ENCODE measurements at regions not wholly inside any gene's neighbourhood (a gene's known extent, or its start where the extent isn't known, plus 50 kb on each side); places are given as distances from the start of the nearest gene placed in this dataset.
"Not testable (repeated sequence)": the region's sequence is repeated elsewhere in the genome, so short reads cannot be mapped to it uniquely, and the experiment has no call there.

DNA sequence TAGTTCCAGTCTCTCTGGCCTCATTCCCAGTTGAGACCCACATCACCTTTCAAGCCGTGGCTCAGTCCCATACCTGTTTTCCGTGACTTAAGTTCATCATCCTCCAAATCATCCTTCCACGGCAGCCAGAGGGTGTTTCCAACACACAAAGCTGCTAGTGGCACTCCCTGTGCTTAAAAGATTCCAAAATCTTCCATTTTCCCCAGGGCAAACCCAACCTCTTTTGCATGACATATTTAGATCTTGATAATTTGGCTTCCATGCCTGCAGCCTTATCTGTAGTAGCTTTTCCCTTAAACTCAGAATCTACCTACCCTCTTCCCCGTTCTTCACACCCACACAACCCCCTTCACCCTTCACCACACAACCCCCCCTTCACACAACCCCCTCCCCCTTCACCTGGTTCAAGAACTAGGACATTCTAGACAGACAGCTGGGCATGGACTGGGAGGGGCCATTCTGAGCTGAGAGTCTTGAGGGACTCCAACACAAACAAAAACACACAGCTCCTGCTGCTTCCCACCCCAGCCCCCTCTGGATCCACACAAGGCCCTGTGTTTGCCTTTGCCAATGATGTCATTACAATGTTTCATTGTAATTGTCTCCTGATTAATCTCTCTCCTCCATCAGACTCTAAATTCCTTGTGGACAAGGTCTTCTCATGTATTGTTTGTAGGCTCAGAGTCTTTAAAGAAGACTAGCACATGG is 268.2 kb downstream of the SH3GL2 start:
- FAIRE-seq = no peak

DNA sequence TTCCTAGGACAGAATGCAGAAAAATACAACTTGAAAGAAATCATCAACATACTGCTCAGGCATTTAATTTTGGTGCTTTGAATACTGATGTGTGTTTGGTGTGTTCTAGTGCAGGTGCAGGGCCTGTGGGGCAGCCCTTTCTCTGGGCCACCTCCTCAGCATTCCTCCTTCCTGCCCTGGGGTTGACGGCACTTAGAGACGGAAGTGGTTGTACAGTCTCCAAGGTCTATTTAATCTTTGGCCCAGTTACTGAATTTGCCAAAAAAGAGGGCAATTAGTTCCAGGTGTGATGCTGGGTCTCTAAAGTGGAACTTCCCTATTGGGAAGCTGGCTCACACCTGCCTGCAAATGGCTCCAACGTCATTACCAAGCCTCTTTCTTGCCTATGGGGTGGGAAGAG is 269.0 kb downstream of the SH3GL2 start:
- FAIRE-seq = no peak

DNA sequence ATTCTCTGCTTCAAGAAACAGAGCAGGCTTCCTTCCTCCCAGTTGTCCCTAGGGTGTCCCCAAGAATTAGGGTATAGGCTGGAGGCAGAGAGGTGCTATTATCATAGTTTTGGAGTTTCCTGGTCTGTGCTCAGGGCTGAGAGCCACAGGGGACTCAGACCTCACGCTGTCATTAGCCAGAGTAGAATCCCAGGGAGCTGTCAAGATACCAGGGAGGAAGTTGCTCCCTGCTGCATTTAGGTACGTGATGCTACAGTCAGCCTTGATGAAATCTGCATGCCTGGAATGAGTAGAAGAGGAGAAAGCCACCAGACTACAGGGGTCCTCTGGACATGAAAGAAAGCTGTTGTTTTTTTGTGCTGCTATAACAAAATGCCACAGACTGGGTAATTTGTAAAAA is 273.2 kb downstream of the SH3GL2 start:
- FAIRE-seq = no peak

DNA sequence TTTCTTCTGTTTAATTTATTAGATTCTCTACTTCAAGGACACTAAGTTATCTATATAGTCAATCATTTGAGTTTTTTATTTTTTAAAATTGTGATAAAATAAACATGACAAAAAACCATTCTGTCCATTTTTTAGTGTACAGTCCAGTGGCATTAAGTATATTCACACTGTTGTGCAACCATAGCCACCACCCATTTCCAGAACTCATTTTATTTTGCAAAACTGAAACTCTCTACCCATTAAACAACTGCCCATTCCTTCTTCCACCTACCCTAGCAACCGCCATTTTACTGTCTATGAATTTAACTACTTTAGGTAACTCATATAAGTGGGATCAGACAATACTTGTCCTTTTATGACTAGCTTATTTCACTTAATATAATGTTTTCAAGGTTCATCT is 275.6 kb downstream of the SH3GL2 start:
- FAIRE-seq = no peak

DNA sequence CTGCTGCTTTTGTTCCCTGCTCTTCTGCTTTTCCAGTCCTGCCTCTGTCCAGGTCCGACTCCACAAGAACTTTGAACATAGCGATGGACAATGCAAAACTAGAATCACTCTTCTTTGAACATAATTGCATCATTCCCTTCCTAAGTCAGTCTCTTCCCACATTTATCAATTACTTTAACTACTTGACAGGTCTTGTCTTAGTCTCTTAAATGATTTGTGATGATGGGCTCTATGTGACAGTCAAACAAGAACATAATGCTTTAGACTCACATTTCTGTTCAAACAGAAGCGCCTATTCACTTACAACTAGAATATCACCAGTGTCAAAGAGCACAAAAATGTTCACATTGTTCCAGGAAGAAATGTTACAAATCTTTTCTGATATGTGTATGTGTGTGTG is 278.1 kb downstream of the SH3GL2 start:
- no peak for FAIRE-seq

DNA sequence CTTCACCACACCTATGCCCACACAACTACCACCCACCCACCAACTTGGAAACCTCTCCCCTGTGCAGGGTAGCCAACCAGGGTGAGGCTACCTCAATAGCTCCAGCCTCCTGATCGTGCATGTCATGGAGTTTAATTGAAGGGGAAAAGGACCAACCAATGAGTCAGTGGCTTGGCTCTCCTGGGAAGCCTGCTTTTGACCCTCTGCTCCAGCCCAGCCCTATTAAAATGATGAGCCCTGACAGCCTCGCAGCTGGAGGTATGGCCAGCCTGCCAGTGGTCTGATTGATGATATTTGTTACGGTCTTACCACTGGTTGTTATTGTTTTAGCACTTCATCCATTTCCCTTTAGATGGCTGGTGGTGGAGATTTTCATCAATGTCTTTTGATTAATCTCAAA is 280.4 kb downstream of the SH3GL2 start:
- no peak for FAIRE-seq

DNA sequence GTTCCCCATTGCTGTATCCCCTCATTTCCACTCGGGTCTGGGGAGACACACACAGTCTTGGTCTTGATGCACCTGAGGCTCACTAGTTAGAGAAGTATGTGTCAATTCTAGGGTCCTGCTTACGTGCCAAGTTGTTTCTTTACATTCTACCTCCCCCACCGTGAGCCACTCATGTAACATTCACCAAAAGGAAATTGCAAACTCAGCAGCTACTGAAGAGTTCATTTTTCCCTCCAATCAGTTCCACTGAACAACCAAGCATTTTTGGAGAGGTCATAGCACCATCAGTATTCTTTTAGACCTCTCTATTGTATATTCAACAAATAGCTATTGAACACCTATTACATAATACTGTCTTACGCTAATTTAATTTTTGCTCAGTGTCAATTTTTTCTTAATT is 281.1 kb downstream of the SH3GL2 start:
- FAIRE-seq = no peak

DNA sequence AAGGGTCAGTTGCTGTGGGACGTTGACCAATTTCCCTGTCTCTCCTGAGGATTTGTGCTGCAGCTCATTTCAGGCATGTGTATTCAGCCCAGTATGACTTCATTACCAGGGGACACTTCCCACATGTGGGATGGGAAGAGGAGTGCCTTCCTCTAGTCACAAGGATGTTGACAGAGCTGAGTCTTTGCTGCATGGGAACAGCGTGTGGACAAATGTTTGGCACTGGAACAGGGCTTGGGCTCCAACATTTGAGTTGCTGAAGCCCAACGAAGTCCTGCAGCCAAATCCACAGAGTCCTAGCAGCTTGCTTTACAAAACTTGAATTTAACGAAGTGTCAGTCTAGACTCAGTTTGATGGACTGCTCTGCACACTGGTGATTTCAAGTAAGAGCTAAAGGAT is 283.2 kb downstream of the SH3GL2 start:
- FAIRE-seq = no peak

DNA sequence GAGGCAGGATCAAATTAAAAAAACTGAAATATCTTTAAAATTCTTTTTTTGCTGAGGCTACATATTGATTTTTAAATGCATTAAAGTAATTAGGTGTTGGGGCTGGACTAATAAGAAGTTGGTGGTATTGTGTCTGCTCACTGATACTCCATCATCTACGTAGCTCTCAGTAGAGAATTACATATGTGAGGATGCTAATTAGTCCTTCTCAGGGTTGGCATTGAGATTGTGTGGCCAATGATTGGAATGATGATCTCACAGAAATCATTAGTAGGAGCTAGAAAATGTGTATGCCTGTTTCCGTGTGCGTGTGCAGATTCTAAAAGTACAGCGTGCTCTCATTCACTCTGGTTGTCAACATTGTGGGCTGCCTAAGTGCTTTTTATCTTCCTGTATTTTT is 283.8 kb downstream of the SH3GL2 start:
- no peak for FAIRE-seq

DNA sequence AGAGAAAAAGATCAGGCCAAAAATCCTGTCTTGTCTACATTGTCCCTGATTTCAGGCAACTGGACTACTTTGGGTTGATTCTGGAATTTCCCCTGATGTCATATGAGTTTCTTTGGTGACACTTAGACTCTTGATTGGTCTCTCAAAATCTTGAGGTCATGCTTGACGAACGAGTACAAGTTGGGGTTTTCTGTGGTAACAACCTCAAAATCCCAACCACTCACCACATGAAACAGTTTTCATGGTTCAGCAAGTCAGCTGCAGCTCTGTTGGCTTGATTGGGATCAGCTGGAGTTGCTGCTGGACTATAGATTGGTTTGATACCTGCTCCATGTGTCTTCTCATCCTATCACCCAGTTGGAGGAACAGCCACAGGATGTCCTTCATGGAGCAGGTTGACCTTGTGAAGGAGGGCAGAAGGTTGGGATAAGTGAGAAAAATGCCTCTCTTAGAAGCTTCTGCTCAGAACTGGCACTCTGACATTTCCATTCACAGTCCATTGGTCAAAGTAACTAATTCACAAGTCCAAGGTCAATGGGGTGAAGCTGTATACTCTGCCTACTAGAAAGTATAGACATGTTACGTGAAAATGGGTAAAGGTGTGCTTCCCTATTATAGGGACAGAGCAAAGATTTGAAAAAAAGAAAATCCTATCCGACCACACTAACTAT is 284.5 kb downstream of the SH3GL2 start:
- FAIRE-seq = no peak

DNA sequence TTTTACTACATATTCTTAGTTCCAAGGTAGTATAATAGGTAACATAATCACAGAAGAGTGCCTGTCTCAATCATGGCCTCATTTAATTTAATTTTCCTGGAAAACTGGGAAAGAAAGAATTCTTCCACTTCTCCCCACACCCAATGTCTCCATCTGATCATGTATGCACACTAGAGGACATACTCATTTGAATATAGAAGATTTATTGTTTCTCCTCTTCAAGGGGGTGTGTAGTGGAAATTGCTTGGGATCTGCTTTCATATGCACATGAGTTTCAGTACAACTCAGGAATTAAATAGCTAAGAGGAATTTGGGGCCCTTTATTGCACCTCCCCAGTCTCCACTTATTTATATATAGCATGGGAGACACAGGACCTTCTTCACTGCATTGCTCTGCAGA is 285.1 kb downstream of the SH3GL2 start:
- FAIRE-seq = no peak

DNA sequence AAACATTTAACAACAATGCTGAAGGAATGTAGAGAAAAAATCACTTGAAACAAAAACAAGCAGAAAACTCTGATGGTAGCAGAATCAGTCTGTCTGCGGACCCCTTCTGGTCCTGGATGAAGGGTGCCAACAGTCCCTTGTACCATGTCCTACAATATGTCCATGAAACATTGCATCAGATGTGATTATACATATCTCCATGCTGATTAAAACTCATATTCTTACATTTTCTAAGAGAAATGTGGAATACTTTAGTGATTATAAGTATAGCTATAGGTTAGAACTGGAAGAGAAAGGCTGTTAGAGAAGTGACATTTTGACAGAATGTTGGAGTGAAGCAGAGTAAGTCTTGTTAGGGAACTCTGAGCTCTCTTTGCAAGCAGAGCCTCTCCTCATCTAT is 286.1 kb downstream of the SH3GL2 start:
- no peak for FAIRE-seq

DNA sequence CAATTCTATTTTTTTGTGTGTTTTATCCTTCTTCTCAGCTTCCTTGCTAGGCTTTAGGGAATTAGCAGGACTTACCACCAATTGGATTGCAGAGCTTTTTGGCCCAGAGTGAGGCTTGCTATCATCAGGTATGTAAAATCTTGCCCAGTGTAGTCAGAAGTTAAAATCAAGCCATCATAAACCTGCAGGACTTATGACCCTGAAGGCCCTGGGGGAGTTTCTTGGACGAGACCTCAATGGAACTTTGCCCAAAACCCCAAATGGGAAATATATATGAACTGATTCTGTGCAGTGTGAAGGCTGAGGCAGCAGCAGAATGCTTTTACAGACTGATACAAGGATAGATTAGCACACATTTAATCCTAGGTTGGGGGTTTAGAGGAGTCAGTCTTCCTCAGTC is 287.0 kb downstream of the SH3GL2 start:
- FAIRE-seq = no peak

DNA sequence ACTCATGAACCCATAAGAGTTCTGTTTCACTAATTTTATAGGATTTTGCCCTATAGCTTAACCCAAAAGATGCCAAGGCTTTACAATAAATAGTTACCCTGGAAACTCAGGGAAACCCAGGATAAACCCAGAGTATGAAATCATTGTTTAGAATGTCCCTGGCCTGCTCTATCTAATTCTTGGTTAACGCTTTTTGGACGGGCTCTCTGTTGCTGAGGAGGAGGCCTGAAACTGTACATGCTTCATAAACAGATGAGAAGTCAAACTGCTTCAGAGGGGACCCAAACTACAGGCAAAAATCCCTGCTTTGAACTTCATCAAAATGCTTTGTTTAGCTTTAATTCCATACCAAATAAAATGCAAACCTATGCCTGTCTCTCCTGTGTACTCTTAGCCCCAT is 291.9 kb downstream of the SH3GL2 start:
- no peak for FAIRE-seq

DNA sequence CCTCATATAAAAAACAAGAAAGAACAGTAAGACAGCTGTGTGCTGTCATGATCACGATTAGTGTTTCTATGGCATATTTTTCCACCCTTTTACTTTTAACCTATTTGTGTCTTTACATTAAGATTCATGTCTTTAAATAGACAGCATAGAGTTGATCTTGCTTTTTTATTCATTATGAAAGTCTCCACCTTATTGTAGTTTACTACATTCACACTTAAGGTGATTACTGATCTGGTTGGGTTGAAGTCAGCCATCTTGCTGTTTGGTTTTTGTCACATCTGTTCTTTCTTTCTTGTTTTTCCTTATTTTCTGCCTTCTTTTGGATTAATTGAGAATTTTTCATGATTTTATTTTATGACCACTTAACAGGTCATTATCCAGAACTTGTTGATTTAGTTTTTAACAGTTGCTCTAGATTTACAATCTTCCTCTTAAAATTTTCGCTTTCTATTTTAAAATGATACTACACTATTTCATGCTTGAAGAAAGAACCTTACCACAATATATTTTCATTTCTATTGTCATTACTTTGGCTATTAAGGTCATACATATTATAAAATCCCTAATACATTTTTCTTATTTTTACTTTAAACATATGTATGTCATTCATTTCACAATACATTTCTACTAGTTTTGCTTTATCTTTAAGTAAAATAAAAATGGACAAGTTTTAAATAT is 292.5 kb downstream of the SH3GL2 start:
- FAIRE-seq = no peak

DNA sequence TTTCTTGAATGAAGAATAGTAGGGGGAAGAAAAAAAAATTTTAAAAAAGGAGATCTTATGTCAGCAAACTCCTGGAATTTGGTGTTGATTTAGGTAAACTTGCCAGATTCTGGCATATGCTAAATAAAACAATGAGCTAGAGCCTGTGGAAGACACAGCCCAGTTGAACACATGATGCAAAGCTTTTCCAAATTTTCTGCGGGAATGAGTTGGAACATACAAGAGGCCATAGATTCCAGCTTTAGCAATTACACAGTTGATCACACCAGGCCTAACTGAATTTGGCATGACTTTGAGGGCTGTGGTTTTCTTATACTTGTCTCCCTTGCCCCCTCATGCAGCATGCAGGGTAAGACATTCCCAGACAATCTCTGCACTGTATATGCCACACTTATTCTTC is 297.0 kb downstream of the SH3GL2 start:
- no peak for FAIRE-seq

DNA sequence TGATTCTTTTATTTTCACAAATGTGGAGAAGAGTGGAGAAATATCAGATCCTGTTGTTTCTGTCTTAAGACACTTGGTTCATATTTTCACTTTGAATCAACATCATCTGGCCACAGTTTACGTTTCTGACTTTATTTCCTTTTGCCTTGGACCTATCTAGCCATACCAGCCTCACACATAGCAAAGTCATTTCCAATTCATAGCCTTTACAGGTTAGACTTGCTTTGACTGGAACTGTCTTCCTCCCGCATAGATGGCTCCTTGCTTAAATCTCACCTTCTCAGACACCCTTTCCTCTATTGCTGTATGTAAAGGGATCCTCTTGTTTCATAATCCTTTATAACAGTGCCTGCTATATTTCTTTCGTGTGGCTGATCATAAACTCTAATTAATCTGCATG is 297.8 kb downstream of the SH3GL2 start:
- no peak for FAIRE-seq

DNA sequence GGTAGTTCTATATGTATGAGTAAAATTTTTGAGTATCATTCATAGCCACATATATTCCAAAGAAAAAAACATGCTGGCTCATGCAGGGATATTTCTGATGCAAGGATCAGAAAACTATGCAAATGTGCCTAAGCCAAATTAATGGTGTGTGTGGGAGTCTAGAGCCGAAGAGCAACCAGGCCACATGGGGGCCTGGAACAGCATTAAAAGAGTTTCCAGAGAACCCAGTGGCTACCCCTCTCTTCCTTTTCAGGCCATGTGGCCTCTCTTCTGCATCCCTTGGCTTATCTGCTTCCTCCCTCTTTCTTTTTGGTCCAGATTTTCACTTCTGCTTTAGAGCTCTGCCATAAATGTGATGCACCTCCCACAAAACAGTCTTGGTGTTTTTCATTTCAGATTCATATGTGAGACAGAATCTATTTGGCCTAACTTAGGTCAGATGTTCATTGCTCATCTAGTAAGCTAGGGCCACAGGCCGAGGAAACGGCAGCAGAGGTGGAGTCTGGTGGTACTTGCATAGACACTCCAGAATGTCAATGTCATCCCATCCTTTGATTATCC is 300.0 kb downstream of the SH3GL2 start:
- FAIRE-seq = no peak

DNA sequence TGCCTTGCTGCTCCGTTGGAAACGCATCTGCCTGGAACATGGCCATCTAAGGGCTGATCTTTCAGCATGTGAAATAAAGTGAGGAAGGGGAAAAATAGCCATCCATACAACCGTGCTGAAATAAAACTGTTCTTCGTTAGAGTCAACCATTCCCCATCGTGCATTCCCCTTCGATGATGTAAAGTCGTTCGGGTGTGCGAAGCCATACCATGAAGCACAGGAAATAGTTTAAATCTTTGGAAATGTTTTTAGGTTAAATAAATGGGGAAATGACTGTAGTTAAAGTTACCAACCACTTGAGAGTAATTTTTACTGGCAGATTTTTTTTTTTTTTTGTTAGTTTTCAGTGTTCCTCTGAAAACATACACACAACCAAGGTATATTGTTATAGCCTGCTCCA is 302.5 kb downstream of the SH3GL2 start:
- no peak for FAIRE-seq

DNA sequence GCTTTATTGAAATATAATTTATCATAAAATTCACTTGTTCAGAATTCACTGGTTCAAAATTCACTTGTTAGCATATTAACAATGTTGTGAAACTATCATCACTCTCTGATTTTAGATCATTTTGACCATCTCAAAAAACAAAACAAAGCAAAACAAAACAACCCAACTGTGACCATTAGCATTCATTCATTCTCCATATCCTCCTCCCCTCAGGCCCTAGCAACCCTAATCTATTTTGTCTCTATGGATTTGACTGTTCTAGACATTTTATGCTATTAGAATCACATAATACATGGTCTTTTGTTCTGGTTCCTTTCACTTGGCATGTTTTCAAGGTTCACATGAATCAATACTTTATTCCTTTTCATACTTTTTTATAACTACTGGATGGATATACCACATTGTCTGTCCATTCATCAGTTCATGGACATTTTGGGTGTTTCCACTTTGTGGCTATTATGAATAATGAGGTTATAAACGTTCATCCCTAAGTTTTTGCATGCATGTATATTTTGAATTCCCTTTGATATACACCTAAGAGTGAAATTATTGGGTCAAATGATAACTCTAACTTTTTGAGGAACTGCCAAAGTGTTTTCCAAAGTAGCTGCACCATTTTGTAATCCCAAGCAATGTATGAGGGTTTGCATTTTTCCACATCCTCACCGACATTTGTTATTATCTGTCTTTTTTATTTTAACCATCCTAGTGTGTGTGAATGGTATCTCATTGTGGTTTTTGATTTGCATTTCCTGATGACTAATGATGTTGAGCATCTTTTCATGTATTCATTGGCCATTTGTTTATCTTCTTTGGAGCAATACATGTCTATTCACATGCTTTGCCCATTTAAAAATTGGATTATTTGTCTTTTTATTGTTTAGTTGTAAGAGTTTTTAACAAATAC is 304.1 kb downstream of the SH3GL2 start:
- FAIRE-seq = no peak

DNA sequence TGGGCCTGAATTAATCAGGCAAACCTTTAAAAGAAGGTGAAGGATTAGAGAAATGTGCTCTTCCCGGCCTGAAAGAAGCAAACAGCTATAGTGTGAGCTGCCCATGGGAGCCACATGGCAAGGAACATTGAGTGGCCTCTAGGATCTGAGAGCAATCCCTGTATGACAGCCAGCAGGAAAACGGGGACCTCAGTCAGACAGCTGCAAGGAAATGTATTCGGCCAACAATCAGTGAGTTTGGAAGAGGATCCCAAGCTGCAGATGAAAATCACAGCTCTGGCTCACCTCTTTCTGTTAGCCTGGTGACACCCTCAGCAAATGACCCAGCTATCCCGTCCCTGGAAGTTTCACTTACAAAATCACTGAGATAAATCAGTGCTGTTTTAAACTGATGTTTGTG is 309.2 kb downstream of the SH3GL2 start:
- FAIRE-seq = no peak

DNA sequence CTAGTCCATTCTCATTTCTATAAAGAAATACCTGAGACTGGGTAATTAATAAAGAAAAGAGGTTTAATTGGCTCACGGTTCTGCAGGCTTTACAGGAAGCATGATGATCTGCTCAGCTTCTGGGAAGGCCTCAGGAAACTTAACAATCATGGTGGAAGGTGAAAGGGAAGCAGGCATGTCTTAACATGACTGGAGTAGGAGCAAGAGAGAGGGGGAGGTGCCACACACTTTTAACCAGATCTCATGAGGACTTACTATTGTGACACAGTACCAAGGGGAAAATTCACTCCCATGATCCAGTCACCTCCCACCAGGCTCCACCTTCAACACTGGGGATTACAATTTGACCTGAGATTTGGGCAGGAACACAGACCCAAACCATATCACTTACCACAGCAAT is 310.1 kb downstream of the SH3GL2 start:
- FAIRE-seq = not testable (repeated sequence)
